GM19468 (cell line): ENCODE measurements at regions not wholly inside any gene's neighbourhood (a gene's known extent, or its start where the extent isn't known, plus 50 kb on each side); places are given as distances from the start of the nearest gene placed in this dataset.
"Not testable (repeated sequence)": the region's sequence is repeated elsewhere in the genome, so short reads cannot be mapped to it uniquely, and the experiment has no call there.

Experiments
- ATAC-seq: cut with Tn5 transposase; IDR thresholded peaks from one replicate; pipeline ENCODE4 v1.9.1; 2021; ENCODE audit warnings: mild to moderate bottlenecking, moderate library complexity, moderate number of reproducible peaks; ENCODE audit not compliant: unreplicated experiment; ENCODE audit errors: extremely low read depth

DNA sequence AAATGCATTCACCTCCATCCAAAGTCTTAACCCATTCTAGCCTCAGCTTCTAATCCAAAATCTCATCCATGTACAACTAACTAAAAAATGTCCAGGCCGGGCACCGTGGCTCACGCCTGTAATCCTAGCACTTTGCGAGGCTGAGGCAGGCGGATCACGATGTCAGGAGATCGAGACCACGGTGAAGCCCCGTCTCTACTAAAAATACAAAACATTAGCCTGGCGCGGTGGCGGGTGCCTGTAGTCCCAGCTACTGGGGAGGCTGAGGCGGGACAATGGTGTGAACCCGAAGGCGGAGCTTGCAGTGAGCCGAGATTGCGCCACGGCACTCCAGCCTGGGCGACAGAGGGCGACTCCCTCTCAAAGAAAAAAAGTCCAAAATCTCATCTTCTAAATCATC is 523.0 kb downstream of the DIPK2A start:
- ATAC-seq: not testable (repeated sequence)

DNA sequence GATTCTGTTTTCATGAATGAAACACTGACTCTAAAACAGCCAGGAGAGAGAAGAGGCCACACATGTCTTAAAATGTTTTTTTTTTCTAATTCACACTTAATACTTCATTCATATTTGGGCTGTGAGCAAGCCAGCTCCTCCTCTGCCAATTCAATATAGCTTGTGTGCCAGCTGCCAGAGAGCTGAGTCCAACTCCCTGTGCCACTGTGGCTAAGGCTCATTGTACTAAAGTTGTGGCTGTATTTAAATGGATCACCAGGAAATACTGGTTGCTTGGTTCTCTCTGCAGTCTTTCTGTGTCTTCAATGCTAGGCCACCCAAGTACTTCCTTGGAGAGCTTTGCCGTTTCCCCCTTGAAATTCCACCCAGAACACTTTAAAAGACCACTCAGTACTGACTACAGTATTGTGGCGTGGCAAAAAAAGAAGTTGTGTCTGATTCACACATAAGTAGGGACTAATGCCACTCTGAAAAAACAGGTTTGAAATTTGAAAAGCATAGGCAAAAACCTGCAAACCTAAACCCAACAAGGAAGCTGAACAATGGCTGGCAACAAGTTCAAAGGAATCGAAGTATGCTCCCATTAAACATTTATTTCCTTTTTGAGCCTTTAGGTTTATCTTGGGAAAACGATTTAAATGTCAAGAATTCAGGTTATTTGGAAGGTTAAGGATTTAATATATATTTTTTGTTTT is 524.7 kb downstream of the DIPK2A start:
- ATAC-seq: no peak

DNA sequence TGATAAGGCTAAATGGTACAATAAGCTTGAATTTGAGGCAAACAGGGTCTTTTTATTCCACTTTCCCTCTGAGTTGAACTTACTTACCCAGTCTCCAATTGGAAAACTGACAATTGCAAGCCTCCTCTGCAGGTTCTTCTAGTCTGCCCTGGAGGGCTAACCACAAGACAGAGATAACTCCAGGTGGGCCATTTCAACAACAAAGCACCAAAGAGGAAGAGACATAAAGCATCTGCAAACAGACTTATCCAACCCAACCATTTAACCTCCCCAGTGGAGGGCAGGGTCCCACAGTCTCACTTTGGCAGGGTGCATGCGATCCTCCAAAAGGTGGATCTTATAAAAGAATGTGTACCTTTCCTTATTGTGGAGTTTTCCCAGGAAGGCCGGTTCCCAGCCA is 525.8 kb downstream of the DIPK2A start:
- ATAC-seq: no peak

DNA sequence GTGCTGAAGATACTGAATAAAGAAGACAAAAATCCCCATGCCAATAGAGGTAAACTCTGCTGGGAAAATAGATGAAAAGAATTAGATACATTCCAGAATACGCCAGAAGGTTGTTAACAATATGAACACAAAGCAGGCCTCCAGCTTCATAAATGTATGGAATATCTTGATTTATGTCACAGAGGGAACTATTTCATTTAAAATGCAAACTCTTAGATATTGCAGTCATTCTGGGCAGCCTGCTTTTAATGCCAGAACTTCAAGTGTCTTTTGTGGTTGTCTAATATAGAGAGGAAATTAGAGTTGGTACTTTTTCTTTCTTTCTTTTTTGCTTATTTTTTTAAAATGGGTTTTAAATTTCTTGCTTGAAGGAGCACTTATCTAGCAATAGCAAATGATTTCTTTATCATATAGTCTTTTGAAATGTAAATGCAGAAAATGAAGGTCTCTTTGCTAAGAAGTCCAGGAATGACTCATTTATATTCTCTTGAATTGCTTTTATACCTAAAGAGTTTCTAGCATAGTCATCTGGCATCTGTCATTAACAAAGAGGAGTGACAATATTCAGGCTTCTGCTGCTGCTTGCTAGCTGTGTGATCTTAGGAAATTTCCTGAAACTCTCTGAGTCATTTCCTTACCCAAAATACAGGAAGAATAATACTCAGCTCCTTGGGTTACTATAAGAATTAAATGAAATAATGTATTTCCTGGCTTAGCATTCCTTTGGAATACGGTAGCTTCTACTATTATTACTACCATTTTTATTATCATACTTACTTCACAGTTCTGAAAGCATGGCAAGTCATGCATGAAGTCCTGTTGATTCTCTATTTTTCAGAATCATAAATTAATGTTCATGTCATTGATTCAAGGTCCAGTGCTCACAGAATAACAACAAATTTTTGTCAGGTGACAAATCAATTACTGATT is 527.6 kb downstream of the DIPK2A start:
- ATAC-seq: no peak

DNA sequence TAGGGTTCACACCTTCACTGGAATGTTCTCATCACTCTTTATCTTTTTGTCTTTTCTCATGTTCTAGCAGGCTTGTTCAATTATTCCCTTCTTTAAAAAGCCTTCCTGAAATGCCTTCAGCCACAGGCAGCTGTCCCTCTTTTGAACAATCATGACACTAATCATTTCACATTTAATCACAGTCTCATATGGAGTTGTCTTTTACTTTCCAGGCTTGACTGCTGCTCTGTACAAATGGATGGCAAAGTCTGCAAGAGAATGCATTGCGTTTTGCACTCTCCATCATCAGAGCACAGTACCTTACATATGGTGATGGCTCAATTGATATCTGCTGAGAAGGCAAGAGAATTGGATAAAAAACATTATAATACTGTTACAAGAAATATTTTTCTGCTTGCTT is 529.8 kb downstream of the DIPK2A start:
- ATAC-seq: no peak

DNA sequence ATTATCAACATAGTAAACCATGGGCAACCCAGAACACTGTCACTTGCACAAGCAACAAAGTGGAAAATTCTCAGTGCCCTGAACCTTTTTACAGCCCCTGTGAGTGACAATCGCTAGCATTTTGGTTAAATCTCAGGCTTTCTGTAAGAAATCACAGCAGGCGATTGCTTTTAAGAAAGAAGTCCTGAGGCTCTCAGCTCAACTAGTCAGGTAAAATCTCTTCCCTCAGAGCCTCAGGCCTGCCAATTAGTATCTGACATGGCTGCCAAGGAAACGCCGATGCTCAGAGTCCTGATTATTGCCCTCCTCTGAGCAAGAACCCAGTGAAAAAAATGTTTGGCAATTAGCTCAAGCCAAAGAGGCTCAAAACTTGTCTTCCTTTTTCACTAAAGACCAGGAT is 530.8 kb downstream of the DIPK2A start:
- ATAC-seq: no peak

DNA sequence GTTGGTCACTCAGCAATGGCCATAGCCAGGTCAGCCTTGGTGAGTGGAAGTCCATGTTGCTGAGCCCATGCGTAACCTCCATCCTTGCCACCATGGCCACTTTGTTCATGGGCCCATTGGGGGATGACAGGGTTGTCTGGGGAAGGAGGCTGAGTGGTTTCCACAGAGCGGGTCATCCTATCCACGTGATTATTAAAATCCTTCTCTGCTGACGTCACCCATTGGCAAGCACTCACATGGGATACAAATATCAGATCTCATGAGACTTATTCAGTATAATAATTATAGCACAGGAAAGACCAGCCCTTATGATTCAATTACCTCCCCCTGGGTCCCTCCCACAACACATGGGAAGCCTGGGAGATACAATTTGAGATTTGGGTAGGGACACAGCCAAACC is 534.8 kb downstream of the DIPK2A start:
- ATAC-seq: not testable (repeated sequence)

DNA sequence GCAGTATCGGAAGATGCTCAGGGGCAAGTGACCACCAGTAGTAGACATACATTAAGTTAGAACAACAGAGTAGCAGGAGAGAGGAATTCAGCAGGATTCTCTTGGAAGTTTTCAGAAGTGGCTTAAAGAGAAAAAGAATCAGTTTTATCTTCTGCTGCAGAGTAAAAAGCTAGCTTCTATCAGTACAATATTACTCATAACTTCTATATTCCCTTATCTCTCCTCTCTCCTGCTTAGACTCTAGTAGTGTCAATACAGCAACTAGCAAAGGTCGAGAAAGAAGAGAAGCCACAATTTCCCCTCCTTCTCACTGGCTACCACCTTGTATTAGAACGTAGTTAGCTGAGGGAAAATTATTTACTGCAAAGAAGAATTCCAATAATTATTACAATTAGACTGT is 539.7 kb downstream of the DIPK2A start:
- ATAC-seq: no peak

DNA sequence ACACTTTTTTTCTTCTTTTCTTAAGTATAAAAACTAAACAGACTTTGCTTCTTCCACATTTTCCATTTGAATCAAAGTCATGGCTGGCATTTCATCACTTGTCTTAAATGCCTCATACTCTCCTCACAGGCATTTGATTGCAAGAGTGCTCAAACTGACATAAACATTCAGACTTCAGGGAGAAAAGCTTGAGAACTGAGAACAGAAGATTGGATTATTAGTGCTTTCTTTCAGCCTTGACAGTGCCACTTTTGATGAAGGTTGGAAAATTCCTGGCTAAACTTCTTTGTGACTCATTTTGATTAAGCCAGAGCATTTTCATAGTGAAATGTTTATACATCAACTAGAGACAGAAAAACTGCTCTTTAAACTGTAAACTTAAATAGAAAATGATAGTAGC is 544.4 kb downstream of the DIPK2A start:
- ATAC-seq: no peak

DNA sequence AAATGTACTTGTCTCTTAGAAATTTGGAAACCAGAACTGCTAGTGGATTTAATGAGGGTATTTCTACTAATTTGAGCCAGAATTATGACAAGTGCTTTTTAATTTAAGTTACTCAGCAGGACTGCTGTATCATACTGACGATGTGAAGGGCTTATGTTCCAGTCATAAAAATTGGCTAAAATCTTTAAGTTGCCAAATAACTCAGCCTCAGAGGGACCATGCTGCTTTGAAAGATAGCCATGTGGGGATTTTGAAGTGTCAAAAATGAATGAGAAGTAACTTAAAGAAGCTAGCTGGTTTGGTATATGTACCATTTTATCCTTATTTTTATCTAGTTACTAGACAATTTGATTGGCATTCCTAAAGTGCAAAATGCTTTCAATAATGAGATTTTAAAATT is 545.0 kb downstream of the DIPK2A start:
- ATAC-seq: no peak

DNA sequence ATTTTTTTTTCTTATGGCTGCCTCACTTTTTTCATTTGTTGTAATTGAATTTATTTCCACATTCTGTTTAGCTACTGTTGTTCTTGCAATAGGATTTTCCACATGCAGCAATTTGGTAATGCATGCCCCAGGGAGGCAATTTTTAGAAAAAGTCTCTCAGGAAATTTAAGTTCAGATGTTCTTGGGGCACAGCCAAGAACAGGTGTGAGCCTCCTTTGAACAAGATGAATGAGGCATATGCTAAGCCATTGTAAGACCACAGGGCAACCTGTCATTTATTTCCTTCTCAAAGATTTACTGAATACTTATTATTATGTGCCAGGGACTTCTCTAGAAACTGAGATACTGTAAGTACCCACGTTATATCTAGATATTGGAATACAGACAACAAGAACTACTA is 549.5 kb downstream of the DIPK2A start:
- ATAC-seq: no peak

DNA sequence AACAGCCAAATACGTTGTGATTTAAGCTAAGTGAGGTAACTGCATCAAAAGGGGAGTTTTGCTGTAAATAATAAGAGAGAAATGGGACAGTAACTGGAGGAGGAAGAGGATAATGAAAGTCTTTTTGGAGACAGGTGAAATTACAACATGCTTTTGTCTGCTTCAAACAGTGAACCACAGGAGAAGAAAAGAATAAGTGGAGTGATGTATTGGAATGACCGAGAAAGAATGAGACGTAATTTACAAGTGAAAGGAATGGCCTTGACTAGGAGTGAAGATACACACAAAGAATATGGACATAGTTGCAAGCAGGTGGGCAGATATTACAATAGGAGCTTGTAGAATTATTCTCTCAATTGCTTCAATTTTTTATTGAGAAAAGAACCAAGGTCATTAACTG is 550.8 kb downstream of the DIPK2A start:
- no peak for ATAC-seq

DNA sequence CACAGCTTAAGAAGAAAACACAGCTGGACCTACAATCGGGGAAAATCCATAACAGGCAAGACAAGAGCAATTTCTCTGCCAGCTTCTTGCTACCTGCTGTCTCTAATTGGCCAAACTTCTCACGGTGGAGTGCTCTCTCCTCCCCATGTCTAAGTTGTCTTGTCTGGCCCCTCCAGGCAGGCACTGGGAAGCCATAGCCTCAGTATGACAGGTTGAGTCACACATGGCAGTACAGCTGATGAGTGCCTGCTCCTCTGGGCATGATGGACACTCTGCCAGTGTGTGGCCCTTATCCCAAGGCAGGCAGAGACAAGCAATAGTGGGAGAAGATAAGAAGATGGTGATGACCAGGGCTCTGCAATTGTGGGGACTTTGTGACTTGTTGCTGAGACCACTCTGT is 551.8 kb downstream of the DIPK2A start:
- no peak for ATAC-seq

DNA sequence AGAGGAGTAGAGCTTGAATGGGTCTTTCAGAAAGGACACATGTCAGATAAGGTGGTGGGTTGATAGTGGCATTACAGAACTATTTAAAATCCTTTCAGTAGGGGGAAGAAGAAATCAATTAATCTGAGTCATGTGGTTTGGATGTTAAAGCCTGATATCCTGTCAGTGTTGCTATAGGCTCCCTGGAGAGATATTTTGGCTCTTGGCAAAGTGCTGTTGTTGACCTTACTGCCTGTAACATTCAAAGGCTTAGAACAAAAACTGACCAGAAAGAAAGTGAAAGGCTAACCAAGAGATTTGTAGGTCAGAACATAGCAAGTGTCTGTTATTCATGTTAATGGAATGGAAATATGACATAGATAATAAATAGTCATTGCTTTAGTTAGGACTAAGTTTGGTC is 552.9 kb downstream of the DIPK2A start:
- ATAC-seq: no peak

DNA sequence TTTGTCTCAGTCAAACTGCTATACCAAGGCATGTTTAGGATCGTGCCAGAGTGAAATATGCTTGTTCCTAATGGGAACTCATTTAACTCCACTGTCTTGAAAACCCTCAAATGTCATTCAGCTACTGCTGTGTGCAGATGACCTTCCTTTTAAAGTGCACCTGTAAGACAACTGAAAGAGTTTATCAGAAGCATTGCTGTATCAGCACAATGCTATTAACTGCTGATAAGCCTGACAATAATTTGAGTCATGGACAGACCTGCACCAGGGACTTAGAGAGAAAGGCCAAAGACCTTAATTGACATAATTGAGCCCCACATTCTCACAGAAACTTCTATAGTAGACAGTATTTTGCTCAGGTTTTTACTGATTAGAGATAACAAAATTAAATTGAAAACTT is 557.9 kb downstream of the DIPK2A start:
- no peak for ATAC-seq

DNA sequence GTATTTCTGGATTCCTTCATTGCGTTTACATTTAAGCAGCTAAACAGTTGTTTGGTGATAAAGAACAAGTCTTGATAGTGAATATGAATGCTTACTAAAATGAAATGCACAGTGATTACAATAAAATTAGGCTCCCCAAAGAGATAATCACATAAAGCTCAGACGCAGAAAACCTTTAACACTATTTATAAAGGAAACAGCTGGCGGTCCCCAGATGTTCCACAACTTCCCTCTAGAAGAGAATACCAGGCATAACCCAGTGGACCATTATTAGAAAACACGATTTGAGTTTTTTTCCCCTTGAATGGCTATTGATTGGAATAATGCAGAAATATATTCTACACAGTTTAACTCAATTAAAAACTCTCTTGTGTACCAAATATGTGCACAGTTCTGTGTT is 573.2 kb downstream of the DIPK2A start:
- ATAC-seq: no peak

DNA sequence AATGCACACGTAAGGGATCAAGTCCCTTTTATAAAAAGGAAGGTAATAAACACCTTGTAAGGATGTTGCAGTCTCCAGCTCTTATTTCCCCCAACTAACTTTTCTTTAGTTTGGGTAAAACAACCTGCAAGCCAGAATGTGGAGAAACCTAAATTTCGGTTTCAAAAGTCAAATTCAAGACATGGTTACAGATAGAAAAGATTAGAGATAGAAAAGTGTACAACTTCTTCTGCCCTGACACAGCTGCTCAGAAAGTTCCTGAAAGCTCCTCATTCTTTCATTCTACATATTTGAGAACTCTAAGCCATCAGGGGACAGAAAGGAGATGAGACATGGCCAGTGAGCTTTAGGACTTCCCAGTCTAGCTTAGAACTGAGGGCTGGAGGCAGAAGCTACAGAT is 574.9 kb downstream of the DIPK2A start:
- no peak for ATAC-seq

DNA sequence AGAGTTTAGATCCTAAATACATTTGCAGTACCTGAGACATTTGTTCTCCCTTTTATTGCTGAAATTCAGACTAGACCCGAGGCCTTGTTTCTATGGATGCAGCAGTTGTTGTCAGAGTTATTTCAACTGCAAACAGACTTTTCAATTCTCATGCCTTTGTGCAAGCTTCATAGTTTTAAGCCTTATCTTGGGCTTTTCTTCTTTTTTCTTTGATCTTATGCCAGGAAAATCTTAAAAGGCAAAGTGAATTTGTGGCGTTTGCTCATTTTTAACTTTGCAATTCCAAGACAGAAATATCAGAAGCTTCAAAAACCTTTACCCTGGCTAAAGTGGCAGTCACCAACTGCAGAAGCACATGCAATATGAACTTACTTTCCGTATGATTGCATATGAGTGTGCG is 576.7 kb downstream of the DIPK2A start:
- ATAC-seq: no peak

DNA sequence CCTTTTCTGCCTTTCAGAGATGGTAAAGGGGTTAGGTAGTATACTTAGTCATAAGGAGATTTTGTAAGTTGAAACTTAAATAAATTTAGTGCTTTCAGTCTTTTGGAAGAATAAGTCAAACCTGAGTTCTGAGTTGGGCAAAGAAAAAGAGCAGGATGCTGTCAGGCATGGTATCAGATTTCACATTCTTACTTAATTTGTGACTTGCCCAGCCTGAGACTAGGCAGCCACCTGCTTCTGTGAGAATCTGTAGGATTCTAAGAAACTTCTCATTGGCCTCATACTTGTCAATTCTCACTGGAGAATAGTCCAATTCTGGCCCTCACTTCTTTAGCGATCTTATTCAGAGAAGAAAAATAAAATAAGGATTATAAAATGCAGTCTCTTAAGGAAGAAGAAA is 577.5 kb downstream of the DIPK2A start:
- no peak for ATAC-seq

DNA sequence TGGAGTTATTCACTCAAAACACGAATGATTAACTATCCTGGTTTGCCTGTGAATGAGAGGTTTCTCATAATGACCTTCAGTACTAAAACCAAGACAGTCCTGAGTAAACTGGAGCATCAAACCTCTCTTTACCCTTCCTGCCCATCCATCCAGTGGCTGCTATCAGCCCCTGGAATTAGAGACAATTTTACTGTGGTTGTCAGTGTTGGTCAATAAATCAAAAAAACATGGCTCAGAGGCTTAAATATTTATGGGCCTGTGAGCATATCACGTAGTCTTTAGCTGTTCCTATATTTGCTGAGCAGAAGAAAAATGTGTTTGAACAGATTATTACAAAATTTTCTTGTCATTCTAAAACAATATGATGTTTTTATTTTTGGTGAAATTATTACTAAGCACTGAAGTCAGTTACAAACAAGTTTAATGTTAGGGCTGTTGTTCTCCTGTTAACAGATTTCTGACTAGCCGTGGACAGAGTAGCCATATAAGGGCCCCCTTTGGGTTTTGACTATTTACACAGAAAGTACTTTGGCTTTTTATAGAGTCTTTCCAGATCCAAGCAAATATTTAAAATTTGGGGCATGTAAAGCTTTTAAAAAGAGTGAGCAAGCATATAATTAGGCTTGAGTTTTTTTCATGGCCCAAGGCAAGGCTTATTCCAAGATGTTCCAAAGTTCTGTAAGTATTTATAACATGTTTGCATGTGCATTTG is 580.9 kb downstream of the DIPK2A start:
- no peak for ATAC-seq

DNA sequence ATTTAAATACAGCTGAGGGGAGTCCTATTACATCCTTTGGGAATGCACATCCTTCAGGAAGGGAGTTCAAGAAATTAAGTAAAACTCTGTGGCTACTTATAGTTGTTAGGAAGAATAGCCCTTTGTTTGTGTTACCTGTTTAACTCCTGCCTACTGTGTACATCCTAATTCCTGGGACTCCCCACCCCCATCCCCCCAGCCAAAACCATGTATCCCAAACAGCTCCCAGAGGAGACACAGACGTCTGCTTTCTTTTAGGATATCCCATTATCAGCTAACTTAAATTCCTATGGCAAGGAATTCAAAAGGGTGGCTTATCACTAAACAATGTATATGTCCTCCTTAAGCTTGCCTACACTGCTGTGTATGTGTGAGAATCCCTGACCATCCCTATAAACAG is 581.7 kb downstream of the DIPK2A start:
- ATAC-seq: no peak
